ENCODE measurements at regions not wholly inside any gene's neighbourhood (a gene's known extent, or its start where the extent isn't known, plus 50 kb on each side); places are given as distances from the start of the nearest gene placed in this dataset.
A peak's percentile ranks its signal among the peaks of the same experiment; 100 is the strongest.

DNA sequence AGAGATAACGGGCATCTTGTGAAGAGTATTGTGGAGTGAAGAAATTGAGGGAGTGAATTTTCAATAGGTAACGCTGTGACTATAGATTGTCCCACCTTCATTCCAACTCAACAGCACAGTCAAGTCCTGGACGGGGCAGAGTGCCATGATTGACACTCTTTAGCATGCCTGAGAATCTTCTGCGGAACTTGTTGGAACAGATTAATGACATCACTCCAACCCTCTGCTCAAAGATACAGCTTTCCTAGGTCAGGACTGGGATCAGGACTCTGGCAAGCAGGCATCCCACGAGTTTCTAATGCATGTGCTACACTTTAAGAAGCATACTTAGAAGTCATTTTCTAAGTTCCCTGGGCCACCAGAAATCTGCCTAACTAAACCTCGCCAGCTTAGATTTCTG, 267.6 kb upstream of the CFAP20DC start:
- WGBS (ENCODE audit: insufficient coverage), result 90% methylated on average over 6 of the region's 6 CpGs
- DNase-seq (no peak), ATAC-seq (no peak)
- intact Hi-C loops (cut with micrococcal nuclease), result no loop called here
- H3K4me1 ChIP-seq (ENCODE audit: control insufficient read depth, insufficient read depth, low read length), result no peaks in the 10 kb centered on the region
- H3K36me3 Mint-ChIP-seq, result no peaks in the 10 kb centered on the region
- H3K4me1 Mint-ChIP-seq, result no peaks in the 10 kb centered on the region
- no peaks in the 10 kb centered on the region for H3K36me3 ChIP-seq (ENCODE audit: control insufficient read depth, insufficient read depth, low read length)
- H3K4me3 Mint-ChIP-seq, result no peak overlapping the region
- no peak overlapping the region for H3K4me3 ChIP-seq (ENCODE audit: low read length)
- H3K9me3 Mint-ChIP-seq, result no peaks in the 10 kb centered on the region
- no peaks in the 10 kb centered on the region for H3K9me3 ChIP-seq (ENCODE audit: control insufficient read depth, insufficient read depth, low read length)
- no peak overlapping the region for H3K27ac Mint-ChIP-seq
- H3K27me3 ChIP-seq (ENCODE audit: control insufficient read depth, insufficient read depth, low read length), result no peaks in the 10 kb centered on the region
- no peak for TF ChIP-seq CTCF (IDR thresholded peaks at IDR 0.05)
- H3K27me3 Mint-ChIP-seq (ENCODE audit: low read depth in 2 of 2), result peaks cover 3 to 8% of the 10 kb centered on the region in 2 donors
- no peak overlapping the region for H3K27ac ChIP-seq (ENCODE audit: low read length)

DNA sequence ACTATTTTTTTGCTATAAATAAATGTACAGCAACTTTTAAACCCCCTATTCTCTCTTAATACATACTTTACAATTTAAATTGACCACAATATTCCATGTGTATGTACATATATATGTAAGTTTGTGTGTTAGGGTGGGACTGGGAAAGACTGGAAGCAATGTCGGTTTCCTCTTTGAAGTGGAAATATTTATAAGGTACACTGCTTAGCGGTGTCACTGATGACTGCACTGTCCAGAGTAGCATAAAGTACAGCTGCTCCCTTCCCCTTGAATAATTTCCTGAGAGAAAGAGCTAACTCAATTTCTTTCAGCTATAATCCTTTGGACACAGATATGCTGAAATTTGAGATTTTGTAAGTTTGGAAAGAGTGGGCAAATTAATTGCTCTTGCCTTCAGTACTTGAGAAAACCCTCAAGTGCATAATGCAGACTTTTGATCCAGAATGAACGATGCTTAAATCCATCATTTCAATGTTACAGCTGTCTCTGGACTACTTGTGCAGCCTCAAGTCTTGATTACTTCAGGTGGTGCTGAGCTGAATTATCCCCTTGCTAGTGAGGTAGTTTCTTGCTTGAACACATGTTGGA, 267.0 kb upstream of the CFAP20DC start:
- DNase-seq (no peak), ATAC-seq (no peak)
- H3K36me3 ChIP-seq (ENCODE audit: control insufficient read depth, insufficient read depth, low read length), result no peaks in the 10 kb centered on the region
- no peak overlapping the region for H3K4me3 ChIP-seq (ENCODE audit: low read length)
- Mint-ChIP-seq H3K36me3 (no peaks in the 10 kb centered on the region), H3K27me3 (ENCODE audit: low read depth in 2 of 2) (peaks cover 4 to 8% of the 10 kb centered on the region in 2 donors), H3K27ac (no peak overlapping the region), H3K4me3 (no peak overlapping the region), H3K9me3 (no peaks in the 10 kb centered on the region), H3K4me1 (no peaks in the 10 kb centered on the region)
- no peaks in the 10 kb centered on the region for H3K27me3 ChIP-seq (ENCODE audit: control insufficient read depth, insufficient read depth, low read length)
- WGBS (ENCODE audit: insufficient coverage), result 93% methylated on average over 3 of the region's 3 CpGs
- intact Hi-C loops (cut with micrococcal nuclease), result no loop called here
- no peaks in the 10 kb centered on the region for H3K4me1 ChIP-seq (ENCODE audit: control insufficient read depth, insufficient read depth, low read length)
- TF ChIP-seq CTCF (IDR thresholded peaks at IDR 0.05), result no peak
- no peaks in the 10 kb centered on the region for H3K9me3 ChIP-seq (ENCODE audit: control insufficient read depth, insufficient read depth, low read length)
- H3K27ac ChIP-seq (ENCODE audit: low read length), result no peak overlapping the region

GRCh38 chr3:59313365-59313764, 263.5 kb upstream of the CFAP20DC start:
- no peaks in the 10 kb centered on the region for H3K9me3 Mint-ChIP-seq
- 66% methylated on average over 2 of the region's 2 CpGs for WGBS (ENCODE audit: insufficient coverage)
- Histone ChIP-seq H3K4me1 (ENCODE audit: control insufficient read depth, insufficient read depth, low read length) (no peaks in the 10 kb centered on the region), H3K36me3 (ENCODE audit: control insufficient read depth, insufficient read depth, low read length) (no peaks in the 10 kb centered on the region), H3K27me3 (ENCODE audit: control insufficient read depth, insufficient read depth, low read length) (no peaks in the 10 kb centered on the region), H3K4me3 (ENCODE audit: low read length) (no peak overlapping the region), H3K9me3 (ENCODE audit: control insufficient read depth, insufficient read depth, low read length) (no peaks in the 10 kb centered on the region), H3K27ac (ENCODE audit: low read length) (no peak overlapping the region)
- no peaks in the 10 kb centered on the region for H3K36me3 Mint-ChIP-seq
- intact Hi-C loops (cut with micrococcal nuclease), result loop anchor here (2.0 kb wide), 1 partner anchor 543 kb away; no protein-coding TSS in a partner anchor
- H3K4me1 Mint-ChIP-seq, result no peaks in the 10 kb centered on the region
- peaks cover 4 to 8% of the 10 kb centered on the region in 2 donors for H3K27me3 Mint-ChIP-seq (ENCODE audit: low read depth in 2 of 2)
- TF ChIP-seq CTCF (IDR thresholded peaks at IDR 0.05), result peak; percentile 26
- DNase-seq (peak; percentile 21 to 50), ATAC-seq (peak in 1 of 3 donors; percentile 60)
- H3K27ac Mint-ChIP-seq, result no peak overlapping the region
- H3K4me3 Mint-ChIP-seq, result no peak overlapping the region

- 88% methylated on average over 1 of the region's 3 CpGs for WGBS (ENCODE audit: insufficient coverage)
- H3K9me3 ChIP-seq (ENCODE audit: control insufficient read depth, insufficient read depth, low read length), result no peaks in the 10 kb centered on the region
- intact Hi-C loops (cut with micrococcal nuclease), result no loop called here
- DNase-seq (no peak), ATAC-seq (no peak)
- no peak overlapping the region for H3K27ac ChIP-seq (ENCODE audit: low read length)
- no peaks in the 10 kb centered on the region for H3K36me3 Mint-ChIP-seq
- H3K4me1 ChIP-seq (ENCODE audit: control insufficient read depth, insufficient read depth, low read length), result no peaks in the 10 kb centered on the region
- no peaks in the 10 kb centered on the region for H3K27me3 ChIP-seq (ENCODE audit: control insufficient read depth, insufficient read depth, low read length)
- H3K4me1 Mint-ChIP-seq, result no peaks in the 10 kb centered on the region
- peaks cover 8 to 13% of the 10 kb centered on the region in 2 donors for H3K27me3 Mint-ChIP-seq (ENCODE audit: low read depth in 2 of 2)
- no peak overlapping the region for H3K27ac Mint-ChIP-seq
- no peaks in the 10 kb centered on the region for H3K9me3 Mint-ChIP-seq
- H3K4me3 ChIP-seq (ENCODE audit: low read length), result no peak overlapping the region
- TF ChIP-seq CTCF (IDR thresholded peaks at IDR 0.05), result no peak
- no peak overlapping the region for H3K4me3 Mint-ChIP-seq
- no peaks in the 10 kb centered on the region for H3K36me3 ChIP-seq (ENCODE audit: control insufficient read depth, insufficient read depth, low read length)
These were observed 261.4 kb upstream of the CFAP20DC start for GRCh38 chr3:59311231-59311630.
